B cell (primary cell): ENCODE measurements at regions not wholly inside any gene's neighbourhood (a gene's known extent, or its start where the extent isn't known, plus 50 kb on each side); places are given as distances from the start of the nearest gene placed in this dataset.

Experiments
- ATAC-seq: fragments of 200-7000 bp; cut with Tn5 transposase; one replicate; pipeline ENCODE4 v1.10.0; 2021; ENCODE audit warnings: low read depth, mild to moderate bottlenecking, moderate number of reproducible peaks, moderate library complexity
- CTCF ChIA-PET: fragments of 350-600 bp; sonication (Branson Sonifier 250); formaldehyde crosslinking; loops from one replicate; lab custom pipeline; 2021; ENCODE audit warnings: antibody characterized with exemption, inconsistent platforms; lab: Charles Lee
- POLR2A ChIA-PET: fragments of 350-600 bp; sonication (Branson Sonifier 250); formaldehyde crosslinking; loops from one replicate; lab custom pipeline; 2021; ENCODE audit warnings: antibody characterized with exemption; lab: Charles Lee
- DNase-seq: peaks from one replicate; pipeline ENCODE4 v3.0.0; 2013
- H2AFZ ChIP-seq: 2 replicates; pipeline ENCODE4 v1.6.1; 2012; ENCODE audit warnings: mild to moderate bottlenecking, low read depth, low read length; ENCODE audit not compliant: insufficient read depth, poor library complexity, severe bottlenecking
- H3K27ac ChIP-seq, 2 donors: 1 replicate in 1 of 2; 2 replicates in 1 of 2; pipeline ENCODE4 v1.5.1; 2012 to 2013; ENCODE audit warnings: low read length in 2 of 2, mild to moderate bottlenecking in 2 of 2, moderate library complexity in 1 of 2
- H3K27me3 ChIP-seq, 4 experiments: fragments of 200-600 bp in 1 of 4; sonication (generic) in 1 of 4; replicated peaks in 1 of 4; 1 replicate in 2 of 4; 2 replicates in 2 of 4; pipeline versions ENCODE4 v1.6.1 to v1.7.0; 2013 to 2016; ENCODE audit warnings: low read length in 3 of 4, mild to moderate bottlenecking in 2 of 4, mixed read lengths in 1 of 4, moderate library complexity in 1 of 4; ENCODE audit not compliant: insufficient read depth in 4 of 4, control insufficient read depth in 3 of 4; ENCODE audit errors: control extremely low read depth in 1 of 4
- H3K36me3 ChIP-seq, 2 experiments: replicated peaks in 1 of 2; 1 replicate in 1 of 2; 2 replicates in 1 of 2; pipeline versions ENCODE4 v1.6.1 to v1.7.1; 2013; ENCODE audit warnings: low read length in 1 of 2; ENCODE audit not compliant: insufficient read depth in 2 of 2, control insufficient read depth in 1 of 2; ENCODE audit errors: control extremely low read depth in 1 of 2, extremely low read depth in 1 of 2
- H3K4me1 ChIP-seq, 2 donors: fragments of 200-600 bp in 1 of 2; sonication (generic) in 1 of 2; 1 replicate in 1 of 2; 2 replicates in 1 of 2; pipeline versions ENCODE4 v1.5.1 to v1.6.1; 2013 to 2017; ENCODE audit warnings: low read length in 2 of 2; ENCODE audit not compliant: control insufficient read depth in 2 of 2, insufficient read depth in 2 of 2
- H3K4me2 ChIP-seq: replicated peaks from 2 replicates; pipeline ENCODE3; 2012; ENCODE audit warnings: mild to moderate bottlenecking, low read depth, low read length; ENCODE audit not compliant: poor library complexity, severe bottlenecking
- H3K4me3 ChIP-seq, 5 experiments: fragments of 200-600 bp in 1 of 5; sonication (generic) in 1 of 5; 1 replicate in 3 of 5; 2 replicates in 2 of 5; pipeline versions ENCODE4 v1.5.1 to v1.7.0; 2011 to 2016; ENCODE audit warnings: low read length in 4 of 5, mild to moderate bottlenecking in 4 of 5, low read depth in 2 of 5, control low read depth in 1 of 5, moderate library complexity in 1 of 5; ENCODE audit not compliant: insufficient read depth in 1 of 5; ENCODE audit errors: control extremely low read depth in 1 of 5, extremely low read depth in 1 of 5
- H3K79me2 ChIP-seq: fragments of 200-600 bp; sonication (generic); one replicate; pipeline ENCODE4 v1.6.0; 2016; ENCODE audit warnings: low read length; ENCODE audit not compliant: control insufficient read depth, insufficient read depth
- H3K9ac ChIP-seq: fragments of 200-600 bp; sonication (generic); 2 replicates; pipeline ENCODE4 v1.6.1; 2017; ENCODE audit warnings: mild to moderate bottlenecking, low read length, moderate library complexity
- H3K9me3 ChIP-seq, 3 donors: one replicate each; pipeline versions ENCODE4 v1.6.1 to v1.7.1; 2013; ENCODE audit warnings: low read length in 2 of 3; ENCODE audit not compliant: control insufficient read depth in 2 of 3, insufficient read depth in 1 of 3; ENCODE audit errors: control extremely low read depth in 1 of 3
- H4K20me1 ChIP-seq: 2 replicates; pipeline ENCODE4 v1.6.0; 2012; ENCODE audit warnings: mild to moderate bottlenecking, low read length; ENCODE audit not compliant: insufficient read depth, control insufficient read depth, poor library complexity, severe bottlenecking
- H3K27ac Mint-ChIP-seq: one replicate; pipeline ENCODE4 v1.8.0; 2021; ENCODE audit warnings: mixed read lengths
- H3K27me3 Mint-ChIP-seq: one replicate; pipeline ENCODE4 v1.8.0; 2021; ENCODE audit warnings: mixed read lengths
- H3K4me1 Mint-ChIP-seq: one replicate; pipeline ENCODE4 v1.8.0; 2021; ENCODE audit warnings: mixed read lengths
- H3K4me3 Mint-ChIP-seq: one replicate; pipeline ENCODE4 v1.8.0; 2021; ENCODE audit warnings: mixed read lengths
- H3K9me3 Mint-ChIP-seq: one replicate; pipeline ENCODE4 v1.8.0; 2022; ENCODE audit warnings: mixed read lengths; ENCODE audit not compliant: insufficient read depth
- EZH2 ChIP-seq: IDR thresholded peaks from 2 replicates; pipeline ENCODE4 v1.6.1; 2012; ENCODE audit warnings: borderline replicate concordance, low read depth, mild to moderate bottlenecking, moderate library complexity, low read length; ENCODE audit not compliant: insufficient read depth, poor library complexity, severe bottlenecking
- WGBS: methylation state at CpG from one replicate; pipeline ENCODE4 v1.1.5; 2013; ENCODE audit warnings: missing lambda C conversion rate; ENCODE audit not compliant: insufficient coverage; 5-methylcytosine and 5-hydroxymethylcytosine counted together
- intact Hi-C: fragments of 100-400 bp; cut with micrococcal nuclease; formaldehyde crosslinking; loops from one replicate; pipeline ENCODE4 v1.10.0; 2022
- TF ChIP-seq, protein P1 (sequence below): fragments of 200-600 bp; IDR thresholded peaks from one replicate; pipeline ENCODE4 v1.8.0; 2022; ENCODE audit warnings: antibody characterized with exemption, mild to moderate bottlenecking

- ChIA-PET CTCF (no interaction called here), POLR2A (no interaction called here)
- Mint-ChIP-seq H3K27ac (no peak overlapping the region), H3K27me3 (no peaks in the 10 kb centered on the region), H3K4me1 (no peaks in the 10 kb centered on the region), H3K9me3 (no peaks in the 10 kb centered on the region), H3K4me3 (no peak overlapping the region)
- Histone ChIP-seq H3K4me1 (no peaks in the 10 kb centered on the region), H3K4me2 (no peak overlapping the region), H3K9me3 (peaks cover 0 to 6% (median 0%) of the 10 kb centered on the region in 3 donors), H3K4me3 (no peak overlapping the region), H2AFZ (no peak overlapping the region), H3K9ac (no peak overlapping the region), H4K20me1 (no peaks in the 10 kb centered on the region), H3K27me3 (no peaks in the 10 kb centered on the region), H3K79me2 (no peaks in the 10 kb centered on the region), H3K36me3 (no peaks in the 10 kb centered on the region), H3K27ac (no peak overlapping the region)
- intact Hi-C loops = no loop called here
- DNase-seq (no peak), ATAC-seq (no peak)
- WGBS = 90% methylated on average over 6 of the region's 7 CpGs
- TF ChIP-seq, protein P1, sequence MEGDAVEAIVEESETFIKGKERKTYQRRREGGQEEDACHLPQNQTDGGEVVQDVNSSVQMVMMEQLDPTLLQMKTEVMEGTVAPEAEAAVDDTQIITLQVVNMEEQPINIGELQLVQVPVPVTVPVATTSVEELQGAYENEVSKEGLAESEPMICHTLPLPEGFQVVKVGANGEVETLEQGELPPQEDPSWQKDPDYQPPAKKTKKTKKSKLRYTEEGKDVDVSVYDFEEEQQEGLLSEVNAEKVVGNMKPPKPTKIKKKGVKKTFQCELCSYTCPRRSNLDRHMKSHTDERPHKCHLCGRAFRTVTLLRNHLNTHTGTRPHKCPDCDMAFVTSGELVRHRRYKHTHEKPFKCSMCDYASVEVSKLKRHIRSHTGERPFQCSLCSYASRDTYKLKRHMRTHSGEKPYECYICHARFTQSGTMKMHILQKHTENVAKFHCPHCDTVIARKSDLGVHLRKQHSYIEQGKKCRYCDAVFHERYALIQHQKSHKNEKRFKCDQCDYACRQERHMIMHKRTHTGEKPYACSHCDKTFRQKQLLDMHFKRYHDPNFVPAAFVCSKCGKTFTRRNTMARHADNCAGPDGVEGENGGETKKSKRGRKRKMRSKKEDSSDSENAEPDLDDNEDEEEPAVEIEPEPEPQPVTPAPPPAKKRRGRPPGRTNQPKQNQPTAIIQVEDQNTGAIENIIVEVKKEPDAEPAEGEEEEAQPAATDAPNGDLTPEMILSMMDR = no peak
- no peak for TF ChIP-seq EZH2
Measured at GRCh38 chr4:22233230-22233629, 282.6 kb downstream of the ADGRA3 start.

DNA sequence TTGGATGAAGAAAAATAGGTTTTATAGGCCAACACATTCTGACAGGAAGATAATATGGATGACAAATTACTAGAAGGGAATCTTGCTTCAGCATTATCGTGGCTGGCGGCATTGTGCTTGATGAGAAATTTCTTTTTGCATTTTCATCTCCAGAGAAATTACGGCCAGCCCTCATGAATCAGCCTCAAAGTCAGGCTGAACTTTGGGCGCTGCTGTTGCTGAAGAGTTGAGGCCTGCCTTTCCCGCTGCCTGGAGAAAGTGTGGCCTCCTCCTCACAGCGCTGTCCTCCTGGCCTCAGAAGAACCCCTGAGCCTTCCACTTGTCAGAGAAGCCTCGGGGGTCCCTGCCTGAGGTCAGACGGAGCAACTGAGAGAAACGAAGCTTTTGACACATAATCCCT is 272.4 kb upstream of the KCNIP4 start:
- Histone ChIP-seq H3K27me3 (no peaks in the 10 kb centered on the region), H3K9ac (no peak overlapping the region), H3K4me2 (no peak overlapping the region), H3K36me3 (no peaks in the 10 kb centered on the region), H3K4me1 (no peaks in the 10 kb centered on the region), H3K79me2 (no peaks in the 10 kb centered on the region), H4K20me1 (no peaks in the 10 kb centered on the region), H3K4me3 (no peak overlapping the region), H3K27ac (no peak overlapping the region), H3K9me3 (peaks cover 0 to 7% (median 0%) of the 10 kb centered on the region in 3 donors), H2AFZ (no peak overlapping the region)
- Mint-ChIP-seq H3K9me3 (no peaks in the 10 kb centered on the region), H3K4me1 (no peaks in the 10 kb centered on the region), H3K4me3 (no peak overlapping the region), H3K27ac (no peak overlapping the region), H3K27me3 (no peaks in the 10 kb centered on the region)
- POLR2A ChIA-PET = no interaction called here
- DNase-seq (no peak), ATAC-seq (no peak)
- TF ChIP-seq EZH2 = no peak
- TF ChIP-seq, protein P1 = no peak
- intact Hi-C loops = no loop called here
- 91% methylated on average over 5 of the region's 9 CpGs for WGBS
- CTCF ChIA-PET = no interaction called here
